Ishikawa (cell line): ENCODE measurements at regions not wholly inside any gene's neighbourhood (a gene's known extent, or its start where the extent isn't known, plus 50 kb on each side); places are given as distances from the start of the nearest gene placed in this dataset.

Source experiments
- CEBPB ChIP-seq: IDR thresholded peaks from 2 replicates; pipeline ENCODE4 v1.6.1; 2012
- CREB1 ChIP-seq: IDR thresholded peaks from 2 replicates; pipeline ENCODE4 v1.6.1; 2012; ENCODE audit warnings: low read depth
- EGR1 ChIP-seq: IDR thresholded peaks from 2 replicates; pipeline ENCODE4 v1.6.1; 2012
- EP300 ChIP-seq: IDR thresholded peaks from 2 replicates; pipeline ENCODE4 v1.6.1; 2012; ENCODE audit warnings: borderline replicate concordance
- FOXM1 ChIP-seq: IDR thresholded peaks from 2 replicates; pipeline ENCODE4 v1.6.1; 2012; ENCODE audit warnings: low read depth, borderline replicate concordance
- NFIC ChIP-seq: IDR thresholded peaks from 2 replicates; pipeline ENCODE4 v1.6.1; 2012
- RAD21 ChIP-seq: IDR thresholded peaks from 2 replicates; pipeline ENCODE4 v1.6.1; 2012; ENCODE audit warnings: low read depth
- TAF1 ChIP-seq: IDR thresholded peaks from 2 replicates; pipeline ENCODE4 v1.6.1; 2012; ENCODE audit warnings: low read depth, mild to moderate bottlenecking
- TCF12 ChIP-seq: IDR thresholded peaks from 2 replicates; pipeline ENCODE4 v1.6.1; 2012; ENCODE audit warnings: low read depth
- TEAD4 ChIP-seq: IDR thresholded peaks from 2 replicates; pipeline ENCODE4 v1.6.1; 2012
- YY1 ChIP-seq: IDR thresholded peaks from 2 replicates; pipeline ENCODE4 v1.6.1; 2012; ENCODE audit warnings: low read depth
- ZBTB7A ChIP-seq: IDR thresholded peaks from 2 replicates; pipeline ENCODE4 v1.6.1; 2012; ENCODE audit warnings: low read depth
- TF ChIP-seq, protein P1 (sequence below): IDR thresholded peaks from 2 replicates; pipeline ENCODE4 v1.6.1; 2012
- TF ChIP-seq, protein P2 (sequence below): IDR thresholded peaks from 2 replicates; pipeline ENCODE4 v1.6.1; 2012; ENCODE audit warnings: low read depth, mild to moderate bottlenecking
- TF ChIP-seq, protein P3 (sequence below): IDR thresholded peaks from 2 replicates; pipeline ENCODE4 v1.6.1; 2012

- TF ChIP-seq, protein P1, sequence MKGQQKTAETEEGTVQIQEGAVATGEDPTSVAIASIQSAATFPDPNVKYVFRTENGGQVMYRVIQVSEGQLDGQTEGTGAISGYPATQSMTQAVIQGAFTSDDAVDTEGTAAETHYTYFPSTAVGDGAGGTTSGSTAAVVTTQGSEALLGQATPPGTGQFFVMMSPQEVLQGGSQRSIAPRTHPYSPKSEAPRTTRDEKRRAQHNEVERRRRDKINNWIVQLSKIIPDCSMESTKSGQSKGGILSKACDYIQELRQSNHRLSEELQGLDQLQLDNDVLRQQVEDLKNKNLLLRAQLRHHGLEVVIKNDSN = no peak
- TF ChIP-seq FOXM1 = no peak
Observed at GRCh38 chr11:32184041-32184722, 93.3 kb downstream of the RCN1 start.

GRCh38 chr11:32184723-32185376, 94.0 kb downstream of the RCN1 start:
- TF ChIP-seq RAD21 (no peak), TEAD4 (no peak), YY1 (no peak), EGR1 (no peak), CEBPB (no peak), ZBTB7A (no peak), TCF12 (no peak), FOXM1 (no peak), TAF1 (no peak), EP300 (no peak)
- TF ChIP-seq, protein P2, sequence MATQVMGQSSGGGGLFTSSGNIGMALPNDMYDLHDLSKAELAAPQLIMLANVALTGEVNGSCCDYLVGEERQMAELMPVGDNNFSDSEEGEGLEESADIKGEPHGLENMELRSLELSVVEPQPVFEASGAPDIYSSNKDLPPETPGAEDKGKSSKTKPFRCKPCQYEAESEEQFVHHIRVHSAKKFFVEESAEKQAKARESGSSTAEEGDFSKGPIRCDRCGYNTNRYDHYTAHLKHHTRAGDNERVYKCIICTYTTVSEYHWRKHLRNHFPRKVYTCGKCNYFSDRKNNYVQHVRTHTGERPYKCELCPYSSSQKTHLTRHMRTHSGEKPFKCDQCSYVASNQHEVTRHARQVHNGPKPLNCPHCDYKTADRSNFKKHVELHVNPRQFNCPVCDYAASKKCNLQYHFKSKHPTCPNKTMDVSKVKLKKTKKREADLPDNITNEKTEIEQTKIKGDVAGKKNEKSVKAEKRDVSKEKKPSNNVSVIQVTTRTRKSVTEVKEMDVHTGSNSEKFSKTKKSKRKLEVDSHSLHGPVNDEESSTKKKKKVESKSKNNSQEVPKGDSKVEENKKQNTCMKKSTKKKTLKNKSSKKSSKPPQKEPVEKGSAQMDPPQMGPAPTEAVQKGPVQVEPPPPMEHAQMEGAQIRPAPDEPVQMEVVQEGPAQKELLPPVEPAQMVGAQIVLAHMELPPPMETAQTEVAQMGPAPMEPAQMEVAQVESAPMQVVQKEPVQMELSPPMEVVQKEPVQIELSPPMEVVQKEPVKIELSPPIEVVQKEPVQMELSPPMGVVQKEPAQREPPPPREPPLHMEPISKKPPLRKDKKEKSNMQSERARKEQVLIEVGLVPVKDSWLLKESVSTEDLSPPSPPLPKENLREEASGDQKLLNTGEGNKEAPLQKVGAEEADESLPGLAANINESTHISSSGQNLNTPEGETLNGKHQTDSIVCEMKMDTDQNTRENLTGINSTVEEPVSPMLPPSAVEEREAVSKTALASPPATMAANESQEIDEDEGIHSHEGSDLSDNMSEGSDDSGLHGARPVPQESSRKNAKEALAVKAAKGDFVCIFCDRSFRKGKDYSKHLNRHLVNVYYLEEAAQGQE = no peak
- TF ChIP-seq, protein P1 = no peak

GRCh38 chr11:32186118-32186517, 95.2 kb downstream of the RCN1 start:
- no peak for TF ChIP-seq EGR1
- no peak for TF ChIP-seq TAF1
- TF ChIP-seq, protein P2 = no peak
- no peak for TF ChIP-seq YY1
- TF ChIP-seq, protein P1 = no peak
- TF ChIP-seq TCF12 = no peak
- no peak for TF ChIP-seq RAD21
- no peak for TF ChIP-seq CEBPB
- TF ChIP-seq EP300 = no peak
- no peak for TF ChIP-seq NFIC
- no peak for TF ChIP-seq FOXM1
- TF ChIP-seq TEAD4 = no peak
- no peak for TF ChIP-seq CREB1
- no peak for TF ChIP-seq ZBTB7A
- TF ChIP-seq, protein P3, sequence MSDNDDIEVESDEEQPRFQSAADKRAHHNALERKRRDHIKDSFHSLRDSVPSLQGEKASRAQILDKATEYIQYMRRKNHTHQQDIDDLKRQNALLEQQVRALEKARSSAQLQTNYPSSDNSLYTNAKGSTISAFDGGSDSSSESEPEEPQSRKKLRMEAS = no peak

DNA sequence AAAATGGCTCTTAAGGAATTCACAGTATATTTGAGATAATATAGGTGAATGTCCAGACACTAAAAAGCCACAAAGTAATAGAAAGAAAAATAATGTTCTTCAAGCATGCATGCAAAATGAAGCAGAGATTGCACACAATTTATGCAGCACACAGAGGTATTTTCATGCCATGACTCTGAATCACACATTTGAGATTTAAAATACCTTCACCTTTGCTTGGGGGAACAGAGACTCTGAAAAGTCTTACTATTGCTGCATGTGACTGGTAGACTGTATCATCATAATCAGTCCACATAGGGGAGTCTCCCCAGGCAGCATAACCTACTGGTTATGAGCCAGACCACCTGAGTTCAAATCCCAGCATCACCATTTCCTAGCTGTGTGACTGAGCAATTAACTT, 96.2 kb downstream of the RCN1 start:
- TF ChIP-seq TEAD4 = no peak

GRCh38 chr11:32188785-32189184, 97.9 kb downstream of the RCN1 start:
- no peak for TF ChIP-seq RAD21
- no peak for TF ChIP-seq YY1
- no peak for TF ChIP-seq CEBPB
- TF ChIP-seq CREB1 = no peak
- TF ChIP-seq, protein P3 = no peak
- TF ChIP-seq, protein P1 = no peak
- no peak for TF ChIP-seq NFIC
- TF ChIP-seq TCF12 = no peak
- no peak for TF ChIP-seq FOXM1
- no peak for TF ChIP-seq EGR1
- TF ChIP-seq, protein P2 = no peak
- TF ChIP-seq TEAD4 = no peak
- TF ChIP-seq EP300 = no peak
- no peak for TF ChIP-seq TAF1
- TF ChIP-seq ZBTB7A = no peak
